ENCODE measurements at regions not wholly inside any gene's neighbourhood (a gene's known extent, or its start where the extent isn't known, plus 50 kb on each side); places are given as distances from the start of the nearest gene placed in this dataset.

DNA sequence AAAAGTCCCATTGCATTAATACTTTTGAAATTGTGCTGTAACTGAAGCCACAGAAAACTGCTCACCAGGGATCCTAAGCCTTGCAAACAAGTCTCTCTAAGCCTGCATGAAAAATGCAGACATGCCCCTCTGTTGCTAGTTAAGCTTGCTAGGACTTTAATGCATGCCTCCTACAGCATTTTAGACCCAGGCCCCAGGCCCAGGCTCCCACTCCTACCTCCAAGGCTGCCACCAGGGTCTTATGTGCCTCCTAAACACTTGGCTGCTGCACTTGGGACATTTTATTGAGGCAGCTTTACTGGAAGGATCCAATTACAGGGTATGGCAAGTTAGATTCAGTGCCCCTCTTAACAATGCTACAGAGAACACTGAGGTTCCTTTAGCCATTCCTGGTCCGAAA is 467.3 kb upstream of the CLINT1 start:
- TF ChIP-seq CBX1 (IDR thresholded peaks at IDR 0.05; ENCODE audit: low read depth) = no peak
- TF ChIP-seq PCBP1 (IDR thresholded peaks at IDR 0.05; ENCODE audit: borderline replicate concordance, low read depth, low read length) = no peak
- no peak for TF ChIP-seq TP53 (CRISPR knock-in tag; conservative IDR thresholded peaks at IDR 0.05)
- no peak for TF ChIP-seq GABPA (IDR thresholded peaks at IDR 0.05; ENCODE audit: low read depth, low read length)
- no peak for TF ChIP-seq GABPA (CRISPR knock-in tag; IDR thresholded peaks at IDR 0.05; ENCODE audit: low read depth)
- no peak for TF ChIP-seq ELF3 (CRISPR knock-in tag; IDR thresholded peaks at IDR 0.05)
